GM18951 (cell line): ENCODE measurements at regions not wholly inside any gene's neighbourhood (a gene's known extent, or its start where the extent isn't known, plus 50 kb on each side); places are given as distances from the start of the nearest gene placed in this dataset.

ENCODE experiments used
- POLR2A ChIP-seq: IDR thresholded peaks from 4 replicates; pipeline ENCODE4 v1.6.1; 2011; ENCODE audit warnings: mild to moderate bottlenecking; ENCODE audit not compliant: insufficient read length, insufficient read depth; ENCODE audit errors: extremely low read depth
- in situ Hi-C: fragments of 300-500 bp; cut with MboI; formaldehyde crosslinking; loops from one replicate; pipeline ENCODE4 v1.12.0; 2022; ENCODE audit warnings: low sequenced_read_pairs, mixed read lengths, inconsistent platforms; ENCODE audit not compliant: unreplicated experiment

DNA sequence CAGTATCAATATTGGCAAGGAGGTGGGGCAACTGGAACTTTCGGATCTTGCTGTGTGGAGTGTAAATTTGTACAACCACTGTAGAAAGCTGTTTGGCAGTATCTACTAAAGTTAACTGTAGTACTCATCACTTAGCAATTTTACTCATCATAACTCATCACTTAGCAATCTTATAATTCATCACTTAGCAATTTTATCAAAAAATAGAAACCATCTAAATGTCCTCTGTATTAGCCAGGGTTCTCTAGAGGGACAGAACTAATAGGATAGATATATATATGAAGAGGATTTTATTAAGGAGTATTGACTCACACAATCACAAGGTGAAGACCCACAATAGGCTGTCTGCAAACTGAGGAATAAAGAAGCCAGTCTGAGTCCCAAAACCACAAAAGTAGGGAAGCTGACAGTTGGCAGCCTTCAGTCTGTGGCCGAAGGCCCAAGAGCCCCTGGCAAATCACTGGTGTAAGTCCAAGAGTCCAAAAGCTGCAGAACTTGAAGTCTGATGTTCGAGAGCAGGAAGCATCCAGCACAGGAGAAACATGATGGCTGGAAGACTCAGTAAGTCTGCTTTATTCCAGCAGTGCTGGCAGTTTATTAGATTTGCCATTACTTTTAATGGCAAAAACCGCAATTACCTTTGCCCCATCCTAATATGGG, 92.9 kb upstream of the USP47 start:
- TF ChIP-seq POLR2A = no peak
- in situ Hi-C loops = no loop called here

DNA sequence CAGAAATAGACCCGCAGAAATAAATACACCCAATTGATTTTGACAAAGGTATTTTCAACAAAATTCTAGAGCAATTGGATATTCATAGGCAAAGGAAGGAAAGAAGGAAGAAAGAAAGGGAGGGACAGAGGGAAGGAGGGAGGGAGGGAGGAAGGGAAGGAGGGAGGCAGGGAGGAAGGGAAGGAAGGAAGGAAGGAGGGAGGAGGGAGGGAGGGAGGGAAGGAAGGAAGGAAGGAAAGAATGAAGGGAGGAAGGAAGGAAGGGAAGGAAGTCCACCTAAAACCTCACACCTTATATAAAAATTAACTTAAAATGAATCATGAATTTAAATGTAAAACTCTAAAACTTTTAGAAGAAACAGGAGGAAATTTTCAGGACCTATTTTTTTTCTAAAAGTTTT, 94.2 kb upstream of the USP47 start:
- TF ChIP-seq POLR2A = no peak
- in situ Hi-C loops = no loop called here

DNA sequence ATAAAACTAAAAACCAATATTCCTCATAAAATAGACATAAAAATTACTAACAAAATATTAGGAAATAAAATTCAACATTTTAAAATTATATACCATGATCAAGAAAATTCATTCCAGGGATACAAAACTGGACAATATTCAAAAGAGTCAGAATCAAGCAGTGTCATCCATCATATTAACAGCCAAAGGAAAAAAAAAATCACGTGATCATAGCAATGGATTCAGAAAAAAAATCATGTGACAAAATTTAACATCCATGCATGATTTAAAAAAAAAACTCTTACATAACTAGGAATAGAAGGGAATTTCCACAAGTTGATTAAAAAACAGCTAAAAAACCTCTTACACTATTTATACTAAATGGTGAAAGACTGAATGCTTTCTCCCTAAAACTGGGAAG, 95.3 kb upstream of the USP47 start:
- no peak for TF ChIP-seq POLR2A
- in situ Hi-C loops = no loop called here

DNA sequence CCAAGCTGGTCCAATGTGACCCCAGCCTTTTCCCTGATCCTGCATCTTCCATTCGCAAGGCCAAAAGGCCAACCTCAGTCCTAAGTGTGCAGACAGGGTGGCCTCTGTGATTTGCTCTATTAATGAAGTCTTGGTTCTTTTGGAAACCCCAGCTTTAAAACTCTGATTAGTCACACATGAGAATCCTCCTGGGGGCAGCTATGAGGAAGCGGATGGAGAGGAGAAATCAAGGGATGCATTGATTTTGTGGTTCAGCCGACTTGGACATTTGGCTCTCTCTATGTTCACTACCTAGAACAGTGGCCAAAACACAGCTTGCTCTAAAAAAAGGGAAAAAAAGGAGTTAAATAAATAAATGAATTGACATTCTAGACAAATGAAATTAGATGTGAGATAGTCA, 98.6 kb upstream of the USP47 start:
- TF ChIP-seq POLR2A = no peak
- in situ Hi-C loops = no loop called here

DNA sequence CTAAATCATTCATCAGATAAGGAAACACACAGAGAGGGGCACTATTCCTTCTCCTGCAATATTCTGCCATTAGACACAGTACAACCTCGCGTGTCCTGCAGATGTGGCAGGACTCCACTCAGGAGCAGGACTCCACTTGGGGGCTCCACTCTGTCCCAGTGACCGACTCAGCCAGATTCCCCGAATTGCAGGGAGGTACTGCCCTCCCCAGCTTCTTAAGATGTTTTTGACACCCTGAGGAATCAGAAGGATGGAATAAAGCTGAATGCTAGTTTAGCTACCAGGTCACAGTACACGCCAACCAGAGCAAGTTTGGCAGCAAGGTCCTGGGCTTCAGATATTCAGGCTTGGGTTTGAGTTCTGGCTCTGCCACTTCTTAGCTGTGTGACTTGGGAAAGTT, 99.3 kb upstream of the USP47 start:
- in situ Hi-C loops = no loop called here
- no peak for TF ChIP-seq POLR2A

DNA sequence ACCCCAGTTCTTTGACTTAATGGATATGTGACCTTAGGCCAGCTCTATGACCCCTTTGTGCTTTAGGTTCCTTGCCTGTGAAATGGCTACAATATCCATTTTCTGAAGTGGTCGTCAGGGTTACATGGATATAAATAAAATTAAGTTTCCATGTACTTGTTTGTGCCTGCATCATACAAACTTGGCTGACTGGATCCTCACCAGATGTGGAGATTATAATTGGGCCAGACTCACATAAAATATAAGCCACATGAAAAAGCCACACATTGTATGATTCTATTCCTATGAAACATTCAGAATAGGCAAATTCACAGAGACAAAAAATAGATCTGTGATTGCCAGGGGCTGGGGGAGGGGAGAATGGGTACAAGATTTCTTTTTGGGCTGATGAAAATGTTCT, 100.9 kb upstream of the USP47 start:
- TF ChIP-seq POLR2A = no peak
- in situ Hi-C loops = no loop called here

DNA sequence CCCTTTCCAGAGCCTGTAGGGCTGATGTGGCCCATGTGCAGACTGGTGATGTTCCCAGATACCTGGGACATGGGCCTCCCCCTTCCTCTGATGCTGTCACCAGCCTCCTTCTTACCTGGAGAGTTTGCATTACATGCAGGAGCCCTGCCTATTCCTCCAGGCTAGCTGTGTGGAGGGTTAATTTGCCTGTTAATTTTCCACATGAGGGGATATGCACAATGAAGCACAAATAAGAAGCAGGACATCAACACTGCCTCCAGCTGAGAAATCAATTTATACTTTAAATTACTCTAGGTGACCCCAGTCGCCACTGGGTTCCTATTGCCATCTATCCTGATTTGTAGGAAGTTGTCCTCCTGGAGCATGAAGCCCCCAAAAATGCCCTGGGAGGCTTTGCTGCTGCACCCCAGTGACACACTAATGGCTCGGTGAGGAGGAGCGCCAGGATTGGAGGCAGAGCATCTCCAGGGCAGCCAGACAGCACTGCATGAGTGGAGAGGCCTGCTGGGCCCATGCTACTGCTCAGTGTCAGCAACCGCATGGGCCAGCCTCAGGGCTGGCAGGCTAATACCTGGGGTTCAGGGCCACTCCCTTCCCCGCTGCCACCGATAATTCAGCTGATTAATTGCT, 101.6 kb upstream of the USP47 start:
- in situ Hi-C loops = no loop called here
- no peak for TF ChIP-seq POLR2A

DNA sequence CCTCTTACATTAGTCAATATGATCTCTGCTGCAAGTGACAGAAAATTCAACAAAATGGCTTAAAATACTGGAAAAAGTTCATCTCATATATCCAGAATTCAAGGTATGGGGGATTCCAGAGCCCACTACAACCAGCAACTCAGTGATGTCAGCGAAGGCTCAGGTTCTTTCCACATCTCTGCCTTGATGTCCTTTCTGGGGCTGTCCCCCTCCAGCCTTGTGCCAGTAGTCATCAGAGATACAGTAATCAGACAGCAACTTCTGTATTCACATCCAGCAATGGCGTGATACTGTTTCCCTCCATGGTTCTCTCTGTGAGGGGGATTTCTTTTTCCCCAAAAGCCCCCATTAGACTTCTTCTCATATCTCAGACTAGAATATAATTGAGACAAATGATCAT, 103.4 kb upstream of the USP47 start:
- in situ Hi-C loops = no loop called here

DNA sequence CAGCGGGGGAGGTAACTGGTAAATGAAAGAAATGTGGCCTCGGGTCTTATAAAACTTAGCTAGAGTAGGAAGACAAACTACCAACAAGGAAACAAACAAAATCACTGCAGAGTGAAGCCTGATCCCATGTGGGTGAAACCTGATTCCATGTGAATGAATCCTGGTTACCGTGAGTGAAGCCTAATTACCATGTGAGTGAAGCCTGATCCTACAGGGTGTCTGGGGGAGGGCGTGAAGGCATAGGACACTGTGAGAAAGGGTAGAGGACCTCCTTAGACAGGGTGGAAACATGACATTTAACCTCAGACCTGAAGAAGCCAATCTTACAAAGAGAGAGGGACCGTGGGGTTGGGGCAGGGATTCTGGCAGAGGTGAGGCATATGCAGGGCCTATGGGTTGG, 106.2 kb upstream of the USP47 start:
- TF ChIP-seq POLR2A = no peak
- in situ Hi-C loops = no loop called here

More for the DNA sequence above, 103.4 kb upstream of the USP47 start:
- no peak for TF ChIP-seq POLR2A

DNA sequence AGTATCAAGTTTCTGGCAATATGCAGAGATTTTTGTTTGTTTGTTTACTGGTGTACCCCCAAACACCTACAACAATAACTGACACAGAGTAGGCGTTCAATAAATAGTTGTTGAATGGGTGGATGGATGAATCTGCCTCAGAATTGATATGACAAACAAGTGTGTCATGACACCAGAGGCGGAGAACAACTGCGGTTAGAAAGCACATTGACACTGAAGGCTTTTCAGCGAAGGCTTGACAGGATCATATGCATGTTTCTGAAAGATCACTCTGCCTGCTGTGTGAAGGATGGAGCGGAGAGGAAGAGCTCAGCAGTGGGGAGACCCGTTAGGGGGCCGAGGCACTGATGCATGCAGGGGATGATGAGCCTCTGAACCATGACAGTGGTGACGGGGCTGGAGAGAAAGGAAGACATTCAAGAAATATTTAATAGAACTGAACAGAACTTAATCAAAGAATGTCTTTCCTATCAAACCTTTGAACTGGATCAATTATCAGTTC, 108.5 kb upstream of the USP47 start:
- in situ Hi-C loops = no loop called here
- no peak for TF ChIP-seq POLR2A

DNA sequence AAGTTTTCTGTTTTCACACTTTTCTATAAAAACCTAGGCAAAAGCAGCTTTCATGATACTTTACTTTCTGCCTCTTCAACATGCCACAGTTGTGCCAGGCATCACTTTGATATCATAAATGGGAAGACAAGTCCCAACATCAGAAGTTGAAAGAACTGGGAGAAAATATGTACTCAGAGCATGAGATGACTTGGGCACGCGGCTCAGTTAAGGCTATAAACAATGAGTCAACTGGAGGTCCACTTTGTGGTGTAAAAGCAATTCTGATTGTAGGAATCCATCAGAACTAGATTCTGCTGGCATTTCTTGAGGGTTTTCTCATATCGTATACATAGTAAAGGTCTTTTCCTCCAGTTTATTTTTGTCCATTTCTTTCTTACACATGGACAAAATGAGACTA, 109.7 kb upstream of the USP47 start:
- no peak for TF ChIP-seq POLR2A
- in situ Hi-C loops = no loop called here

DNA sequence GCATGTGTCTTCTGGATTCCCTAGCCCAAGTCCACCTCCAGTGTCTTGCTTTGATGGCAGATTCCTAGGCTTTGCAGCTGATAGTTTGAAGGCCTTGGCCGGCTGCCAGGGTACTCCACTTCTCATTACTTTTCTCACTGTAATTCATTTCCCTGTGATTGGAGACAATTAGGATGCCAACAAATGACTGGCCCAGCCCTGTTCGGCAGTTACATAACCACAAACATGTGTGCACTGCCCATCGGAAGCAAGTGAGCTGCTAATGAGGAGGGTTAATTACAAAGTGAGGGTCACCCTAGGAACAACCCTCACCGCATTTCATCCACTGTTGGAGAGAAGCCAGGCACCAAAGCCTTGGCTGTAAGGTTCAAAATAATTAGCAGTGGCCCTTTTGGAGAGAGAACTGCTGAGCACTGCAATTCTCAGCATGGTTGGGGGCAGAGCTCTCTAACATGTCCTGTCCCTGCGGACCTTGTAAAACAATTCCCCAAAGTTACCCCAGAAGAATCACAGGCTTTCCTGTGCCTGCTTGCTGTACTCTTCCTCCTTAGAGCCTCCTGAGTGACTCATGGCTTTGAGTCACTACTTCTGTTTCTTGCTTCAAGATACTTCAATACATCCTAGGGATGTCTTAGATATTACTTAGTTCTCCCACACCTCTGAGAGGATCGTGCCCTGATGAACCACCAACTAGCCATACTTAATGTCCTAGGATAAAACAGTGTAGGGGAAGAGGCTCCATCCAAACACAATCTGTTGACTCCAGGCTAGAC, 109.7 kb upstream of the GALNT18 start:
- no peak for TF ChIP-seq POLR2A
- in situ Hi-C loops = no loop called here

DNA sequence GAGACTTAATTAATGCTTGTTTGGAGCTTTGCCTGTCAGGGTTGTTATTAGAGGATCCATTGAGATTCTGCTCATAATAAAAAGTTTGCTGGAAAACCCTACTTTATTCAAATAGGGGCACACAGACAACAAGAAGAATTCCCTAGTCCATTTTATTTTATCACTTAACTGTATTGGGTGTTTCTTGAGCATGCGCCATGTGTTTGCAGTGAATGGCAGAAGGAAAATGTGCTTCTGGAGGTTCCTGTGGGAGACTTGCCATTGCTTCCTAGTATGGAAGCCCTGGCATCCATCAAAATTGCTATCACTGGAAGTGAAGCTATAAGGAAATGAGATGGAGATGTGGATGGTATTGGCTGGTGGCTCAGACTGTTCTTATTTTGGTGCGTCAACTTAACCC, 106.6 kb upstream of the GALNT18 start:
- no peak for TF ChIP-seq POLR2A
- in situ Hi-C loops = no loop called here

DNA sequence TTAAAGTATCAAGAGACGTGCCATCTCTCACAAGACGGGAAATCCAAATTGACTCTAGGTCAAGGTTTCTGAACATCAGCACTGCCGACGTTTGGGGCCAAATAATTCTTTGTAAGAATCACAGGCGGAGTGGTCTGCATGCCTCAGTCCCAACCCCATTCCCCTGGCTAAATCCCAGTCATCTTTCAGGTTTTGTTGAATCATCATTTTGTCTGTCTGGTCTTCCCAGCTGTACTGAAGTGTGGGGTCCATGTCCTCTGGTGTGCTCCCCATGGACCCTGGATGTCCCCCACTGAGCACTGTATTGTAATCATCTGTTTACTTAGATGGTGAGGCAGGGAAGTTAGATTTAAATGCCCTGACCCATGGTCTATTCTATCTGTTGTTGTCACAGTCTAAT, 103.6 kb upstream of the GALNT18 start:
- in situ Hi-C loops = no loop called here
- no peak for TF ChIP-seq POLR2A
